Stimulated activated CD4-positive, alpha-beta T cell treated with anti-CD3 and anti-CD28 coated beads, Interleukin-1b, Interleukin-23, amount 100 ng/mL, for 24 hours (primary cell): ENCODE measurements at regions not wholly inside any gene's neighbourhood (a gene's known extent, or its start where the extent isn't known, plus 50 kb on each side); places are given as distances from the start of the nearest gene placed in this dataset.
A peak's percentile ranks its signal among the peaks of the same experiment; 100 is the strongest.

ENCODE experiments used
- DNase-seq, 4 experiments: peaks; one replicate each; pipeline ENCODE4 v3.0.0-alpha.2; 2020; ENCODE audit warnings: low read depth in 4 of 4, low spot score in 1 of 4

- DNase-seq: no peak
These were observed 185.4 kb downstream of the RAB11FIP2 start for GRCh38 chr10:117861329-117861728.

- no peak for DNase-seq
These were observed 183.0 kb downstream of the RAB11FIP2 start for GRCh38 chr10:117863771-117864170.

- DNase-seq: no peak
These were observed 180.8 kb downstream of the RAB11FIP2 start for GRCh38 chr10:117865945-117866344.

- no peak for DNase-seq
These were observed 178.6 kb downstream of the RAB11FIP2 start for GRCh38 chr10:117868151-117868550.

- no peak for DNase-seq
These were observed 170.9 kb downstream of the RAB11FIP2 start for GRCh38 chr10:117875793-117876192.

- no peak for DNase-seq
These were observed 170.5 kb downstream of the RAB11FIP2 start for GRCh38 chr10:117876210-117876609.

GRCh38 chr10:117878626-117879025 is 168.1 kb downstream of the RAB11FIP2 start:
- no peak for DNase-seq

GRCh38 chr10:117884093-117884492 is 162.6 kb downstream of the RAB11FIP2 start:
- peak in 1 of 4 experiments; percentile 3 for DNase-seq

GRCh38 chr10:117884592-117884991 is 162.1 kb downstream of the RAB11FIP2 start:
- no peak for DNase-seq

GRCh38 chr10:117885206-117885829 is 161.4 kb downstream of the RAB11FIP2 start:
- DNase-seq: no peak

GRCh38 chr10:117886766-117887165 is 160.0 kb downstream of the RAB11FIP2 start:
- no peak for DNase-seq

GRCh38 chr10:117889664-117890063 is 157.1 kb downstream of the RAB11FIP2 start:
- no peak for DNase-seq

- DNase-seq: no peak
These were observed 154.0 kb downstream of the RAB11FIP2 start for GRCh38 chr10:117892681-117893220.

- DNase-seq: no peak
These were observed 152.4 kb downstream of the RAB11FIP2 start for GRCh38 chr10:117894339-117894738.

- DNase-seq: no peak
These were observed 150.2 kb downstream of the RAB11FIP2 start for GRCh38 chr10:117896517-117896916.

- no peak for DNase-seq
These were observed 147.5 kb downstream of the RAB11FIP2 start for GRCh38 chr10:117899181-117899683.

- DNase-seq: no peak
These were observed 146.5 kb downstream of the RAB11FIP2 start for GRCh38 chr10:117900280-117900679.

- no peak for DNase-seq
These were observed 142.9 kb downstream of the RAB11FIP2 start for GRCh38 chr10:117903854-117904253.

- DNase-seq: no peak
These were observed 141.3 kb downstream of the RAB11FIP2 start for GRCh38 chr10:117905404-117905803.

- no peak for DNase-seq
These were observed 135.1 kb downstream of the RAB11FIP2 start for GRCh38 chr10:117911684-117912083.

GRCh38 chr10:117914334-117914733 is 132.4 kb downstream of the RAB11FIP2 start:
- DNase-seq: no peak

- no peak for DNase-seq
These were observed 125.8 kb downstream of the RAB11FIP2 start for GRCh38 chr10:117920956-117921355.

GRCh38 chr10:117921421-117921820 is 125.3 kb downstream of the RAB11FIP2 start:
- no peak for DNase-seq
